GM21717 (cell line): ENCODE measurements at regions not wholly inside any gene's neighbourhood (a gene's known extent, or its start where the extent isn't known, plus 50 kb on each side); places are given as distances from the start of the nearest gene placed in this dataset.
"Not testable (repeated sequence)": the region's sequence is repeated elsewhere in the genome, so short reads cannot be mapped to it uniquely, and the experiment has no call there.

ENCODE experiments used
- ATAC-seq: cut with Tn5 transposase; IDR thresholded peaks from one replicate; pipeline ENCODE4 v1.9.1; 2021; ENCODE audit warnings: mild to moderate bottlenecking, moderate library complexity; ENCODE audit not compliant: unreplicated experiment

DNA sequence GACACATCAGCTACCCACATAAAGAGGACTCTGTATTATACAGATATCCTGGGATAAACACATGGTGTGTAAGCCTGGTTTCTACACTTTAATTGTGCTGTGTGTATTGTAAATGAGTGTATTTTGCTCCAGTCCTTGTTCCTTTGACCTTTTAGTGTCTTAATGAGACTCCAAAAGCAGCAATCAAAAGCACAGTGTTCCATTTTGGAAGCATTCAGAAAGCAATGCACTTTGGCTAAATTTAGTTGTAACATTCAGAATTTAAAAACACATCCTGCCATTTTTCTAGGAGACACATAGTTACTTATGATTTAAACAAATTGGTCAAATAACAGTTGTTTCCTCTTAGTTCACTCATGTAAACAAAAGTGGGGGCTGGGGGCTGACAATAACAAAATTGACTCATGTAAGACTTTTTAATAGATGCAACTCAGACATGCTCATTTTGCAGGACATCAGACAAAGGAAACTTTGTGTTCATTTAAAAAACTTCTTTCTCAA lies 122.2 kb downstream of the GPR37 start:
- ATAC-seq: no peak

GRCh38 chr7:124635416-124635815 lies 130.2 kb downstream of the GPR37 start:
- ATAC-seq: no peak

- ATAC-seq: no peak
These were observed 131.9 kb downstream of the GPR37 start for GRCh38 chr7:124633740-124634139.

DNA sequence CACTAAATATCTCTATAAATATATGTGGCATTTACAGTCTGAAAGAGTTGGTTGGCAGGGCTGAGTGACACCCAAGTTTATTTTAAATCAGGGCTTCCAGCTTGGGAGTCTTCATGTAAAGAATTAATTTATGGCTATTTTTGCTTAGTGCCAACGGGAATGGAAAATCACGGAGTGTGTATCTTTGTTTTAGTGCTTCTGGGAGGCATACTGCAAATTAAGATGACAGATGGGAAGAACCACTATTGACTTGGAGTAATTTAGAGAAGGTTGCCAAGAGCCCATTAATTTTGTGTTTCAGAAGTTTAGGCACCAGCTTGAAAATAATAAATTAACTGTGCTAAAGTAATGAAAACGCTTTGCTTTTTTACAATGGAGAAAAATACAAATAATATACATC lies 135.2 kb downstream of the GPR37 start:
- ATAC-seq: no peak

DNA sequence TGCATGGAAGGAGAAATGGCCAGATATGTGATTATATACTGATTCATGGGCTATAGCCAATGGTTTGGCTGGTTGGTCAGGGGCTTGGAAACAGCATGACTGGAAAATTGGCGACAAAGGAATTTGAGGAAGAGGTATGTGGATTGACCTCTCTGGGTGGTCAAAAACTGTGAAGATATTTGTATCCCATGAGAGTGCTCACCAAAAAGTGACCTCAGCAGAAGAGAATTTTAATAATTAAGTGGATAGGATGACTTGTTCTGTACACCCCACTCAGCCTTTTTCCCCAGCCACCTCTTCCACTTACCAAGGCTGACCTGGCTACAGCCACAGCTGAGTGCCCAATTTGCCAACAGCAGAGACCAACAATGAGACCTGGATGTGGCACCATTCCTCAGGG lies 146.7 kb downstream of the GPR37 start:
- no peak for ATAC-seq

- not testable (repeated sequence) for ATAC-seq
These were observed 147.5 kb downstream of the GPR37 start for GRCh38 chr7:124618051-124618450.

- ATAC-seq: no peak
These were observed 162.5 kb downstream of the GPR37 start for GRCh38 chr7:124603066-124603465.

GRCh38 chr7:124597509-124597908 lies 168.1 kb downstream of the GPR37 start:
- ATAC-seq: no peak

DNA sequence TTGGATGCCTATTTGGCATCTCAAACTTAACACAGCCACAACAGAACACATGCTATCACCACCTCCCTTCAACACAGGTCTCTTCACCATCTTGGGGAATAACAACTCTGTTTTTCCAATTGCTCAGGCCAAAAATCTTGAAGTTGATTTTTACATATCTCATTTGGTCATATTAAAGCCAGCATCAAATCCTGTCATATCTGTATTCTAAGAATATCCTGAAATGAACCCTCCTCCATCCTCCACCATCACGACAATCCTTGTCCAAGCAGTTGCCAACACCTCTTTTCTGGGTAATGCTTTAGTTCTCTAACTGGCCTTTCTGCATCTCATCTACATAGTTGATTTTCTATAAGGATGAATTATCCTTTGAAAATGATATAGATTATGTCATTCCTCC lies 168.7 kb downstream of the GPR37 start:
- no peak for ATAC-seq

DNA sequence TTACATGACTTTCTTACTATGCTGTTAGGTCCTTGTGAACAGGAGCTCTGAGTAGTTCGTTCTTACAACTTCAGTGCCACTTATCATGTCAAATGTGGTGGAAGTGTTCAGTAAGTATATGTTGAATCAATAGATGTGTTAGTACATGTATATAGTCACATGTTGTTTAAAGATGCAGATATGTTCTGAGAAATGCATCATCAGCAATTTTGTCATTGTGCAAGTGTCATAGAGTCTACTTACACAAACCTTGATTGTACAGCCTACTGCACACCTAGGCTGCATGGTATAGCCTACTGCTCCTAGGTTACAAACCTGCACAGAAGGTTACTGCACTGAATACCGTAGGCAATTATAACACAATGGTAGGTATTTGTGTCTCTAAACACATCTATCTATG lies 174.8 kb downstream of the GPR37 start:
- ATAC-seq: no peak

GRCh38 chr7:124577256-124577655 lies 188.3 kb downstream of the GPR37 start:
- ATAC-seq: no peak

DNA sequence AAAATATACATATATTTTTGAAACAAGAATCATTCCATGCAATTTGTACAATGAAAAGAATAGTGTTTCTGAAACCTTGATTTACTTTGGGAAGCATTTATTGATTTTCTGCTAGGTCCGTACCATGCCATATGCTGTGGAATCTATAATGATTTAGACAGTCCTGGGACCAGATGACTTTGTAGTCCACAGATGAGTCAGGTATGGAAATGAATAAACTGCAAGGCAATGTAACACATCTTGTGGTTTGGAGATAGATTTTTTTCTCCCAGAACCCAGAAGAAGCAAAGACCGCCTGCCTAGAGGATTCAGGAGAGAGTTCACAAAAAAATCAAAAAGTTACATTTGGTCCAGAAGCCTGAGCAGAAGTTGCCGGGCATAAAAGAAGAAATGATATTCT lies 190.4 kb downstream of the GPR37 start:
- ATAC-seq: no peak

- no peak for ATAC-seq
These were observed 195.0 kb downstream of the GPR37 start for GRCh38 chr7:124570558-124570957.

DNA sequence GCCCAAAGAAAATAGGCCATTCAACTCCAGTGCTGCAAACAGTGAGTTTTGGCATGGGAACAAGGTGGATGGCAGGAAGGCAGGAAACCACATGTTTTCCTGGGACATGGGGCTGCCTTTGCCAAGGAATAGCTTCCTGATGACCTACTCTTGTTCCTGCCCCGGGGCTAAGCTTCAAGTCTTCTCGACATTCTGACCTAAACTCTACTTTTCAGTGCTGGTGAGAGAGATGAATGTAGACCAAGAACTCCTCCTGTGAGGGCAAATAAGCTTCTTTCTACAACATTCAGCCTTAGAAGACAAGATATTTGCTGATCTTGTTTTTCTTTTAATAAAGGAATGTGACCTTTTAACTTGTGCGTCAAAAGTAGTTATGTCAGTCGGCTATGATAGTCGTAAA lies 199.0 kb downstream of the GPR37 start:
- no peak for ATAC-seq

GRCh38 chr7:124557587-124557986 lies 208.0 kb downstream of the GPR37 start:
- no peak for ATAC-seq

DNA sequence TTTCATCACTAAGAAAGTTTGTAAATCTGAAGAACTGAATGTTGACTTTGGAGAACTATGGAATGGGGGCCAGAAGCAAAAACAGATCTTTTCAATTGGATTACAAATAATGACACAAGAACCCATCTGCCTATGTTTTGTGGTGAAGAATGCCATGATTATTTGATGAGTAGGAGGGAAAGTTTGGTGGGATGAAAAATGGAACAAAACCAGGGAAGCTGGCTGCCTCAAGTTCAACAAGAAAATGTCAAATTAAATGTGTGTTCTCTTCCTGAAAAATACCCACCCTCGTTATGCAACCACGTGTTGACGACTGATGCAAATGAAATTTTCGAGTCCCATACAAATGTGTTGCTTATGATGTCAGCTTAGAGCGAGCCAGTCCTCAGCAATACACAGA lies 208.5 kb downstream of the GPR37 start:
- no peak for ATAC-seq

DNA sequence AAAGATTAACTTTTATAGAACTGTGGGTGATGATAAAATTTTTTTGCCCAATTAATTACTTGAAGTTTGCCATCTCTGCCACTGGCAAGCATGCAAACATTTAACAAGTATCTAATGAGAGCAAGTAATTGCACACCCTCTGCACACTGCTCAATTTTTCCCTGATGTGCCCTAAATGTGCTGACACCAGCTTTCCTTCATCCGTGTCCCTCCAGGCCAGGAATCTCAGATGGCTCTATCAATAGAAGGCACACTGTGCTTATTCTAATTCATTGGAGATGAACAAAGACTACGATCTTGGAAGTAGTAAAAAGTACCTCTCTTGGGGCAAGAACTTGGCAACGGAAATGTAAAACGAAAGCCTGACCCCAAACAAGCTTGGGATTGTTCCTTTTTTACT lies 212.1 kb downstream of the GPR37 start:
- ATAC-seq: no peak

DNA sequence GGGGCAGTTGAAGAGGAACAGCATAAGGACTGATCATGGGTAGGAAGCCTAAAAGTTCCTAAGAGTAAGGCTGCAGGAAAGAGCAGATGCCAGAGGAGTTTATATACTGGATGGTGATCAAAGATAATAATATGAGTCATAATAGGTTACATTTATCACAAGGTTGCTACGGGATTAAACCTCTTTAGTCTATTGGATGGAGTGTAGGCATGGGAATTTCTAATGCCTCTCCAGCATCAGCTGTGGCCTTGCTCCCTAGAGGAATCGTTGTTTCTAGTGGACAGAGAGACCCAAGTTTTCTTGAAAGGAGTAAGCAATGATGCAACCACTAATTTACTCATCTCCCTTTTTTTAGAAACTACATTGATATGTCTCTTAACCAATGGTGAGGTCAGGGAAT lies 213.4 kb downstream of the GPR37 start:
- no peak for ATAC-seq

DNA sequence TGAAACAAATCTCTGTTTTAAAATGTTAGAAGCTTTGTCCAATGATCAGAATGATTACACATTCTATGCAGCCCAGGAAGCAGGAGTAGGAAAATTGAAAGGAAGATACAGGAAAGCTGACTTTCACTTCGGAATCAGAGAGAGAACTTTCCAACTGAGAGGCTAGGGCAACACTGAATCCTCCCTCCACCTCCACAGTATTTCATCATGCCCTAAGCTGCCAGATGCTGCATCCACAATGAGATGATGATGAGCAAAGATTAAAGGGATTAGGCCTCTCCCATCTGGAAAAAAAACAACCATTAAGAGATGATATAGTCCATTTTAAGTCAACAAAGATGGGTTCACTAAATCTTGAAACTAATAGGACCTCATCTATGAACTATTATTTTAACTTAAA lies 215.6 kb downstream of the GPR37 start:
- no peak for ATAC-seq

GRCh38 chr7:124542476-124542875 lies 223.1 kb downstream of the GPR37 start:
- ATAC-seq: no peak

DNA sequence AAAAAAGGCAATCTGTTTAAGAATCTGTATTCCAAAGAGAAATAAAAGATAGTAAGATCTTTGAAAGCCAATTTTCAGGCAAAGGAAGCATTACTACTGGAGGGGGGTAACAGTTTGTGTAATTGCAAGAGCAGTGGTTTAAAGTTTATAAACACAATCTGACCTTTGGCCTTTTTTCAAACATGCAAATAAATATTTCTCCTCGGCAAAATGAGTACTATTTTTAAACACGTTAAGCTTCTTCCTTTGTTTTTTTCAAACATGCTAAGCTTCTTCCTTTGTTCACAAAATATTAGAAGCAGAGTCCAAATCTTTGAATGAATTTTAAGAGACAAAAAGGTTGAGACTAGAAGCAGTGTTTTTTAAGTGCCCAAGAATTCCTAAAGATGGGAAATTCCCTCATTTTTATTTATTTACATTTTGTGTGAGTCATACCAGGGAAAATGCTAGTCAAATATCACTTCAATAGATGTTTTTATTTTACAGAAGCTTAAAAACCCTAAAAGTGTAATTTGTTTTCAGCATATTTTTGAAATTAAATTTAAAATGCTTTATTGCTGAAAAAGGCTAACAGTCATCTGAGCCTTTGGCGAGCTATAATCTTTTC lies 229.3 kb downstream of the GPR37 start:
- no peak for ATAC-seq

GRCh38 chr7:124532166-124532565 lies 233.4 kb downstream of the GPR37 start:
- ATAC-seq: no peak

- no peak for ATAC-seq
These were observed 248.7 kb downstream of the GPR37 start for GRCh38 chr7:124516911-124517310.
